ENCODE measurements at regions not wholly inside any gene's neighbourhood (a gene's known extent, or its start where the extent isn't known, plus 50 kb on each side); places are given as distances from the start of the nearest gene placed in this dataset.

DNA sequence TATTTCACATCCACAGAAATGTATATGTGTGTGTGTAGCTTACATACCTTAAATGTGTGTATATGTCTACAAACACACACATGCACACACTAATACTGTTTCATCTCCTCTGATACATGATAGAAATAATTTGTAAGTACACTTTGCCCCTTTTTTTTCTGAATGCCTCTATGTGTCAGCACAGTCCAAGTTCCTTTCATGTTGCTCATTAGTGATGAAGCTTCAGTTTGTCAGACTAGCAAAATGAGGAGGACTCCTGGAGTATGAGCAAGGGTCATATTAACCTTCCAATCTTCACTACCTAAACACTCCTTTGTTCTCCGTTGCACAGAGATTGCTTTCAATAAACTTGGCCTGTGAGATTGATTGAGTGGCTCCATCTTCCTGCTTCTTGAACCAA, 935.4 kb downstream of the MRPL39 start:
- TF ChIP-seq FOXA2 (IDR thresholded peaks at IDR 0.05): no peak
- no peak for DNase-seq (ENCODE audit: low spot score)
- H3K27ac ChIP-seq (ENCODE audit: low read depth in 1 of 2, low read length in 2 of 2): no peak overlapping the region

GRCh38 chr21:24658926-24659325, 948.4 kb downstream of the MRPL39 start:
- H3K9me3 ChIP-seq (ENCODE audit: control insufficient read depth in 4 of 4, low read length in 3 of 4): no peaks in the 10 kb centered on the region
- peaks cover 0 to 4% (median 0%) of the 10 kb centered on the region in 4 donors for H3K27me3 ChIP-seq (ENCODE audit: control insufficient read depth in 4 of 4, insufficient read depth in 4 of 4, low read length in 3 of 4)
- TF ChIP-seq CTCF (IDR thresholded peaks at IDR 0.05; ENCODE audit: low read depth, low read length, missing input control): no peak
- TF ChIP-seq SP1 (IDR thresholded peaks at IDR 0.05): no peak
- no peak for TF ChIP-seq RAD21 (IDR thresholded peaks at IDR 0.05)
- no peak for TF ChIP-seq JUND (IDR thresholded peaks at IDR 0.05)
- TF ChIP-seq EGR1 (IDR thresholded peaks at IDR 0.05; ENCODE audit: low read depth in 2 of 2): no peak
- TF ChIP-seq HNF4A (conservative IDR thresholded peaks at IDR 0.05): no peak
- no peak for TF ChIP-seq YY1 (IDR thresholded peaks at IDR 0.05)
- no peak for TF ChIP-seq NR2F2 (IDR thresholded peaks at IDR 0.05)
- TF ChIP-seq FOXA2 (IDR thresholded peaks at IDR 0.05): no peak
- no peak for TF ChIP-seq FOXA1 (IDR thresholded peaks at IDR 0.05)
- TF ChIP-seq, protein P1, sequence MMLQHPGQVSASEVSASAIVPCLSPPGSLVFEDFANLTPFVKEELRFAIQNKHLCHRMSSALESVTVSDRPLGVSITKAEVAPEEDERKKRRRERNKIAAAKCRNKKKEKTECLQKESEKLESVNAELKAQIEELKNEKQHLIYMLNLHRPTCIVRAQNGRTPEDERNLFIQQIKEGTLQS (IDR thresholded peaks at IDR 0.05): no peak
- no peak overlapping the region for H3K9ac ChIP-seq (ENCODE audit: low read depth in 1 of 2, low read length in 2 of 2)
- DNase-seq (ENCODE audit: low spot score): no peak
- no peaks in the 10 kb centered on the region for H3K4me1 ChIP-seq (ENCODE audit: control insufficient read depth in 4 of 4, insufficient read depth in 4 of 4, low read length in 3 of 4)
- no peak overlapping the region for H3K4me3 ChIP-seq (ENCODE audit: low read depth in 1 of 3, low read length in 3 of 3)
- H3K36me3 ChIP-seq (ENCODE audit: control insufficient read depth in 4 of 4, insufficient read depth in 3 of 4, low read depth in 1 of 4, low read length in 3 of 4): no peaks in the 10 kb centered on the region
- H3K27ac ChIP-seq (ENCODE audit: low read depth in 1 of 2, low read length in 2 of 2): no peak overlapping the region

More for the DNA sequence above, 935.4 kb downstream of the MRPL39 start:
- Histone ChIP-seq H3K27me3 (ENCODE audit: control insufficient read depth in 4 of 4, insufficient read depth in 4 of 4, low read length in 3 of 4) (no peaks in the 10 kb centered on the region), H3K4me1 (ENCODE audit: control insufficient read depth in 4 of 4, insufficient read depth in 4 of 4, low read length in 3 of 4) (no peaks in the 10 kb centered on the region), H3K4me3 (ENCODE audit: low read depth in 1 of 3, low read length in 3 of 3) (no peak overlapping the region), H3K9me3 (ENCODE audit: control insufficient read depth in 4 of 4, low read length in 3 of 4) (no peaks in the 10 kb centered on the region), H3K36me3 (ENCODE audit: control insufficient read depth in 4 of 4, insufficient read depth in 3 of 4, low read depth in 1 of 4, low read length in 3 of 4) (no peaks in the 10 kb centered on the region), H3K9ac (ENCODE audit: low read depth in 1 of 2, low read length in 2 of 2) (no peak overlapping the region)
- 42% methylated on average over 1 of the region's 1 CpG for WGBS

DNA sequence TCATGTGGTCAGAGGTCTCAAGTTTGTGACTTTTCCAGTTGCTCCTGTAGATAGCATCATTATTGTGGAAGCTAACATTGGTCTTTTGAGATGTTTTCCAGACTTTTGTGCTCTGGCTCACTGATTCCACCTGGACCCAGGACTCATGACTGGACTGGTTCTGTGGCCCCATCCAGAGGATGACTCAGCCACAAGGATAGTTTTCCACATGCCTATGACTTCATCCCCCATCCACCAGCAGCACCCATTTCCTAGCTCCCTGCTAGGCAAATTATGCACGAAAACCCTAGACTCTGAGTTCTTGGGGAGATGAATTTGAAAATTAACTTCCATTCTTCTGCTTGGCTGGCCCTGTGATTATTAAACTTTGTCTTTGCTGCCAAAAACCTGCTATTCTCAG, 949.3 kb downstream of the MRPL39 start:
- TF ChIP-seq EGR1 (IDR thresholded peaks at IDR 0.05; ENCODE audit: low read depth in 2 of 2): no peak
- Histone ChIP-seq H3K4me1 (ENCODE audit: control insufficient read depth in 4 of 4, insufficient read depth in 4 of 4, low read length in 3 of 4) (no peaks in the 10 kb centered on the region), H3K9me3 (ENCODE audit: control insufficient read depth in 4 of 4, low read length in 3 of 4) (no peaks in the 10 kb centered on the region), H3K4me3 (ENCODE audit: low read depth in 1 of 3, low read length in 3 of 3) (no peak overlapping the region), H3K36me3 (ENCODE audit: control insufficient read depth in 4 of 4, insufficient read depth in 3 of 4, low read depth in 1 of 4, low read length in 3 of 4) (no peaks in the 10 kb centered on the region), H3K27me3 (ENCODE audit: control insufficient read depth in 4 of 4, insufficient read depth in 4 of 4, low read length in 3 of 4) (peaks cover 0 to 4% (median 0%) of the 10 kb centered on the region in 4 donors), H3K9ac (ENCODE audit: low read depth in 1 of 2, low read length in 2 of 2) (no peak overlapping the region), H3K27ac (ENCODE audit: low read depth in 1 of 2, low read length in 2 of 2) (no peak overlapping the region)
- WGBS: 72% methylated on average over 1 of the region's 1 CpG
- no peak for DNase-seq (ENCODE audit: low spot score)

- H3K27me3 ChIP-seq (ENCODE audit: control insufficient read depth in 4 of 4, insufficient read depth in 4 of 4, low read length in 3 of 4): no peaks in the 10 kb centered on the region
- H3K36me3 ChIP-seq (ENCODE audit: control insufficient read depth in 4 of 4, insufficient read depth in 3 of 4, low read depth in 1 of 4, low read length in 3 of 4): no peaks in the 10 kb centered on the region
- H3K9ac ChIP-seq (ENCODE audit: low read depth in 1 of 2, low read length in 2 of 2): no peak overlapping the region
- H3K4me3 ChIP-seq (ENCODE audit: low read depth in 1 of 3, low read length in 3 of 3): no peak overlapping the region
- no peak overlapping the region for H3K27ac ChIP-seq (ENCODE audit: low read depth in 1 of 2, low read length in 2 of 2)
- DNase-seq (ENCODE audit: low spot score): no peak
- H3K4me1 ChIP-seq (ENCODE audit: control insufficient read depth in 4 of 4, insufficient read depth in 4 of 4, low read length in 3 of 4): no peaks in the 10 kb centered on the region
- WGBS: 8% methylated on average over 1 of the region's 1 CpG
- H3K9me3 ChIP-seq (ENCODE audit: control insufficient read depth in 4 of 4, low read length in 3 of 4): no peaks in the 10 kb centered on the region
- TF ChIP-seq GABPA (IDR thresholded peaks at IDR 0.05 in 1 of 2, conservative IDR thresholded peaks at IDR 0.05 in 1 of 2): no peak
- no peak for TF ChIP-seq ZBTB33 (IDR thresholded peaks at IDR 0.05)
- no peak for TF ChIP-seq RXRA (IDR thresholded peaks at IDR 0.05)
- no peak for TF ChIP-seq CTCF (IDR thresholded peaks at IDR 0.05; ENCODE audit: low read depth, low read length, missing input control)
- TF ChIP-seq, protein P2, sequence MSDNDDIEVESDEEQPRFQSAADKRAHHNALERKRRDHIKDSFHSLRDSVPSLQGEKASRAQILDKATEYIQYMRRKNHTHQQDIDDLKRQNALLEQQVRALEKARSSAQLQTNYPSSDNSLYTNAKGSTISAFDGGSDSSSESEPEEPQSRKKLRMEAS (IDR thresholded peaks at IDR 0.05): no peak
- TF ChIP-seq, protein P1 (IDR thresholded peaks at IDR 0.05): no peak
- TF ChIP-seq YY1 (IDR thresholded peaks at IDR 0.05): no peak
Measured at GRCh38 chr21:24649691-24650090, 957.6 kb downstream of the MRPL39 start.
